ENCODE measurements at regions not wholly inside any gene's neighbourhood (a gene's known extent, or its start where the extent isn't known, plus 50 kb on each side); places are given as distances from the start of the nearest gene placed in this dataset.

- Histone ChIP-seq H3K9ac (ENCODE audit: low read length) (no peak overlapping the region), H3K4me3 (ENCODE audit: low read length) (no peak overlapping the region), H3K9me3 (ENCODE audit: control insufficient read depth, low read length) (no peaks in the 10 kb centered on the region), H3K27me3 (replicated peaks; ENCODE audit: control insufficient read depth, insufficient read depth, low read length) (no peaks in the 10 kb centered on the region), H3K4me1 (ENCODE audit: control insufficient read depth, insufficient read depth, low read length) (no peaks in the 10 kb centered on the region), H3K36me3 (ENCODE audit: control insufficient read depth, insufficient read depth, low read length, severe bottlenecking) (no peaks in the 10 kb centered on the region)
- DNase-seq (ENCODE audit: low read depth), result peak; percentile 50
These were observed 384.4 kb downstream of the TMEM167A start for GRCh38 chr5:82692826-82693225.

- H3K27me3 ChIP-seq (replicated peaks; ENCODE audit: control insufficient read depth, insufficient read depth, low read length), result no peaks in the 10 kb centered on the region
- no peaks in the 10 kb centered on the region for H3K36me3 ChIP-seq (ENCODE audit: control insufficient read depth, insufficient read depth, low read length, severe bottlenecking)
- H3K9me3 ChIP-seq (ENCODE audit: control insufficient read depth, low read length), result no peaks in the 10 kb centered on the region
- peaks cover 16% of the 10 kb centered on the region for H3K4me1 ChIP-seq (ENCODE audit: control insufficient read depth, insufficient read depth, low read length)
- no peak overlapping the region for H3K4me3 ChIP-seq (ENCODE audit: low read length)
- DNase-seq (ENCODE audit: low read depth), result no peak
- no peak overlapping the region for H3K9ac ChIP-seq (ENCODE audit: low read length)
These were observed 392.5 kb downstream of the TMEM167A start for GRCh38 chr5:82684659-82685058.

GRCh38 chr5:82684165-82684564, 393.0 kb downstream of the TMEM167A start:
- Histone ChIP-seq H3K27me3 (replicated peaks; ENCODE audit: control insufficient read depth, insufficient read depth, low read length) (no peaks in the 10 kb centered on the region), H3K4me3 (ENCODE audit: low read length) (no peak overlapping the region), H3K4me1 (ENCODE audit: control insufficient read depth, insufficient read depth, low read length) (peaks cover 16% of the 10 kb centered on the region), H3K9me3 (ENCODE audit: control insufficient read depth, low read length) (no peaks in the 10 kb centered on the region), H3K9ac (ENCODE audit: low read length) (no peak overlapping the region), H3K36me3 (ENCODE audit: control insufficient read depth, insufficient read depth, low read length, severe bottlenecking) (no peaks in the 10 kb centered on the region)
- DNase-seq (ENCODE audit: low read depth), result peak; percentile 25

- DNase-seq (ENCODE audit: low read depth), result no peak
- no peak overlapping the region for H3K4me3 ChIP-seq (ENCODE audit: low read length)
These were observed 397.5 kb downstream of the TMEM167A start for GRCh38 chr5:82679660-82680059.

GRCh38 chr5:82676661-82677060, 398.5 kb upstream of the RPS23 start:
- Histone ChIP-seq H3K9me3 (ENCODE audit: control insufficient read depth, low read length) (no peaks in the 10 kb centered on the region), H3K4me1 (ENCODE audit: control insufficient read depth, insufficient read depth, low read length) (no peaks in the 10 kb centered on the region), H3K9ac (ENCODE audit: low read length) (no peak overlapping the region), H3K27me3 (replicated peaks; ENCODE audit: control insufficient read depth, insufficient read depth, low read length) (no peaks in the 10 kb centered on the region), H3K36me3 (ENCODE audit: control insufficient read depth, insufficient read depth, low read length, severe bottlenecking) (no peaks in the 10 kb centered on the region), H3K4me3 (ENCODE audit: low read length) (no peak overlapping the region)
- DNase-seq (ENCODE audit: low read depth), result no peak

More at GRCh38 chr5:82679660-82680059, 397.5 kb downstream of the TMEM167A start:
- Histone ChIP-seq H3K4me1 (ENCODE audit: control insufficient read depth, insufficient read depth, low read length) (peaks cover 10% of the 10 kb centered on the region), H3K9ac (ENCODE audit: low read length) (no peak overlapping the region), H3K36me3 (ENCODE audit: control insufficient read depth, insufficient read depth, low read length, severe bottlenecking) (no peaks in the 10 kb centered on the region), H3K27me3 (replicated peaks; ENCODE audit: control insufficient read depth, insufficient read depth, low read length) (no peaks in the 10 kb centered on the region), H3K9me3 (ENCODE audit: control insufficient read depth, low read length) (no peaks in the 10 kb centered on the region)

GRCh38 chr5:82674671-82675070, 396.5 kb upstream of the RPS23 start:
- Histone ChIP-seq H3K4me3 (ENCODE audit: low read length) (no peak overlapping the region), H3K9ac (ENCODE audit: low read length) (no peak overlapping the region), H3K36me3 (ENCODE audit: control insufficient read depth, insufficient read depth, low read length, severe bottlenecking) (no peaks in the 10 kb centered on the region), H3K9me3 (ENCODE audit: control insufficient read depth, low read length) (no peaks in the 10 kb centered on the region), H3K4me1 (ENCODE audit: control insufficient read depth, insufficient read depth, low read length) (no peaks in the 10 kb centered on the region), H3K27me3 (replicated peaks; ENCODE audit: control insufficient read depth, insufficient read depth, low read length) (no peaks in the 10 kb centered on the region)
- DNase-seq (ENCODE audit: low read depth), result no peak

GRCh38 chr5:82673057-82673809, 395.1 kb upstream of the RPS23 start:
- H3K4me3 ChIP-seq (ENCODE audit: low read length), result no peak overlapping the region
- H3K9me3 ChIP-seq (ENCODE audit: control insufficient read depth, low read length), result no peaks in the 10 kb centered on the region
- DNase-seq (ENCODE audit: low read depth), result no peak
- no peak overlapping the region for H3K9ac ChIP-seq (ENCODE audit: low read length)
- no peaks in the 10 kb centered on the region for H3K36me3 ChIP-seq (ENCODE audit: control insufficient read depth, insufficient read depth, low read length, severe bottlenecking)
- no peaks in the 10 kb centered on the region for H3K27me3 ChIP-seq (replicated peaks; ENCODE audit: control insufficient read depth, insufficient read depth, low read length)
- no peaks in the 10 kb centered on the region for H3K4me1 ChIP-seq (ENCODE audit: control insufficient read depth, insufficient read depth, low read length)

GRCh38 chr5:82670692-82671091, 392.5 kb upstream of the RPS23 start:
- Histone ChIP-seq H3K4me3 (ENCODE audit: low read length) (no peak overlapping the region), H3K4me1 (ENCODE audit: control insufficient read depth, insufficient read depth, low read length) (no peaks in the 10 kb centered on the region), H3K27me3 (replicated peaks; ENCODE audit: control insufficient read depth, insufficient read depth, low read length) (no peaks in the 10 kb centered on the region), H3K36me3 (ENCODE audit: control insufficient read depth, insufficient read depth, low read length, severe bottlenecking) (no peaks in the 10 kb centered on the region), H3K9ac (ENCODE audit: low read length) (no peak overlapping the region), H3K9me3 (ENCODE audit: control insufficient read depth, low read length) (no peaks in the 10 kb centered on the region)
- DNase-seq (ENCODE audit: low read depth), result no peak

GRCh38 chr5:82669720-82670119, 391.6 kb upstream of the RPS23 start:
- no peak for DNase-seq (ENCODE audit: low read depth)
- Histone ChIP-seq H3K4me3 (ENCODE audit: low read length) (no peak overlapping the region), H3K9ac (ENCODE audit: low read length) (no peak overlapping the region), H3K4me1 (ENCODE audit: control insufficient read depth, insufficient read depth, low read length) (no peaks in the 10 kb centered on the region), H3K36me3 (ENCODE audit: control insufficient read depth, insufficient read depth, low read length, severe bottlenecking) (no peaks in the 10 kb centered on the region), H3K9me3 (ENCODE audit: control insufficient read depth, low read length) (no peaks in the 10 kb centered on the region), H3K27me3 (replicated peaks; ENCODE audit: control insufficient read depth, insufficient read depth, low read length) (no peaks in the 10 kb centered on the region)

GRCh38 chr5:82666312-82666711, 388.2 kb upstream of the RPS23 start:
- no peaks in the 10 kb centered on the region for H3K27me3 ChIP-seq (replicated peaks; ENCODE audit: control insufficient read depth, insufficient read depth, low read length)
- no peaks in the 10 kb centered on the region for H3K9me3 ChIP-seq (ENCODE audit: control insufficient read depth, low read length)
- no peak overlapping the region for H3K9ac ChIP-seq (ENCODE audit: low read length)
- H3K4me3 ChIP-seq (ENCODE audit: low read length), result no peak overlapping the region
- peaks cover 11% of the 10 kb centered on the region for H3K4me1 ChIP-seq (ENCODE audit: control insufficient read depth, insufficient read depth, low read length)
- no peaks in the 10 kb centered on the region for H3K36me3 ChIP-seq (ENCODE audit: control insufficient read depth, insufficient read depth, low read length, severe bottlenecking)
- no peak for DNase-seq (ENCODE audit: low read depth)

GRCh38 chr5:82664732-82665131, 386.6 kb upstream of the RPS23 start:
- Histone ChIP-seq H3K36me3 (ENCODE audit: control insufficient read depth, insufficient read depth, low read length, severe bottlenecking) (no peaks in the 10 kb centered on the region), H3K9ac (ENCODE audit: low read length) (no peak overlapping the region), H3K4me3 (ENCODE audit: low read length) (no peak overlapping the region), H3K4me1 (ENCODE audit: control insufficient read depth, insufficient read depth, low read length) (peaks cover 21% of the 10 kb centered on the region), H3K9me3 (ENCODE audit: control insufficient read depth, low read length) (no peaks in the 10 kb centered on the region), H3K27me3 (replicated peaks; ENCODE audit: control insufficient read depth, insufficient read depth, low read length) (no peaks in the 10 kb centered on the region)
- DNase-seq (ENCODE audit: low read depth), result no peak

GRCh38 chr5:82663225-82663624, 385.1 kb upstream of the RPS23 start:
- DNase-seq (ENCODE audit: low read depth), result no peak
- Histone ChIP-seq H3K9me3 (ENCODE audit: control insufficient read depth, low read length) (no peaks in the 10 kb centered on the region), H3K27me3 (replicated peaks; ENCODE audit: control insufficient read depth, insufficient read depth, low read length) (no peaks in the 10 kb centered on the region), H3K4me1 (ENCODE audit: control insufficient read depth, insufficient read depth, low read length) (peaks cover 24% of the 10 kb centered on the region), H3K9ac (ENCODE audit: low read length) (no peak overlapping the region), H3K36me3 (ENCODE audit: control insufficient read depth, insufficient read depth, low read length, severe bottlenecking) (no peaks in the 10 kb centered on the region), H3K4me3 (ENCODE audit: low read length) (no peak overlapping the region)
